Cerebellar nuclear complex (tissue), 1 donor: ENCODE measurements at regions not wholly inside any gene's neighbourhood (a gene's known extent, or its start where the extent isn't known, plus 50 kb on each side); places are given as distances from the start of the nearest gene placed in this dataset.

Source experiments
- DNase-seq, 2 experiments: peaks; one replicate each; lab custom pipeline; 2025; lab: John Stamatoyannopoulos, UW

GRCh38 chr3:170730071-170730812, 139.8 kb downstream of the RPL22L1 start:
- DNase-seq = no peak

DNA sequence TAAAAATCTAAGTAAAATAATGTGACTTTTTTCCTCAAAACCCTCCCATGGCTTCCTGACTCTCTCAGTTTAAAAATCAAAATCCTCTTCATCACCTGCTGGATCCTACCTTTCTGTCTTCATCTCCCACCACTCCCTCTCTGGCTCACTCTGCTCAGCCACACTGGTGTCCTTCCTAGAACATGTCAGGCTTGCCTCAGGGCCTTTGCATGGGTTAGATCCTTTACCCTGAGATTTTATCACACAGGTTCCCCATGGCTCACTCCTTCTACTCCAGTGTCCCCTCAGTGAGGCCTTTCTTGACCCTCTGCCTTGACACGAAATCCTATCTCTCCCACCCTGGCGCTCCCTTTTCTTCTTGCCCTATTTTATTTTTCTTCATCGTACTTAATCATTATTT, 141.8 kb downstream of the RPL22L1 start:
- no peak for DNase-seq

DNA sequence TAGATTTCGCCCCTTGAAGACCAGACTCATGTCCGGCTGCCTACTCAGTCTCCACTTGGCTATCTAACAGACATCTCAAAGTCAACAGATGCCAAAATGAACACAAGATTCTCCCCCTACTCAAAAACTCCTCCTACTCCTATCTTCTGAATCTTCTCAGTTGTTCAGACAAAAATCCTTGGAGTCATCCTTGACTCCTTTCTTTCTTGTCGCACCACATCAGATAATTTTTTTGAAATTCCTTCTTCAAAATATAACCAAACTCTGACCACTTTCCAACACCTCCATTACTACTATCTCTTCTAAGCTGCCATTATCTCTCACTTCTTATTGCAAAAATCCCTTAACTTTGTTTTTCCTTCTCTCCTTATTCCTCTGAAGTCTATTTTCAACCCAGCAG, 141.9 kb upstream of the SLC7A14 start:
- DNase-seq = no peak

DNA sequence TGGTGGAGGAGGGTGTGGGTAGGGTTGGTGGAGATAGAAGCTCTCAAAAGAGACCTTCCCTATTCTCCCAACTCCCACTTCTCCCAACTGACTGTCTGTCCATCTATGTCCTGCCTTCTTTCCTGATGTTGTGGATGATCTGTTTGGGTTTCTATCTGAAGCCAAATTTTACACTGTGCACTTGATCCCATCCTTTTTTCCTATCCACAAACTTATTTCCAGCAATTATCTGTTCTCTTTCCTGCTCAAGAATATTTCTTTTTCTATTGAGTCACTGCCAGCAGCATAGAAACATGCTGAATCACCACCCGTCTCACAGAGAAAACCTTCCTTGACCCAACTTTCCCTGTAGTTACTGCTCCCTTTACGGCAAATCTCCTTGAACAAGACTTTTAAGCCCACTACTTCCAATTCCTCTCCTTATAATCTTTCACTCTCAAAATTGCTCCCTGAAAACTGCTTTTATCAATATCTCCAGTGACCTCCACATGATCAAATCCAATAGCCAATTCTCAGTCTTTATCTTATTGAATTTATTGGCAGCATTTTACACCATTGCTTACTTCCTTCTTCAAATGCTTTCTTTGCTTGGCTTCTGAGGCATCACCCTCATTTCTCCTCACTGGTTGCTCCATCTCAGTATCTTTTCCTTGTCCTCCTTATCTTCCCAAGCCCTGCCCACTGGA, 141.2 kb upstream of the SLC7A14 start:
- DNase-seq = no peak

GRCh38 chr3:170725285-170725731, 139.4 kb upstream of the SLC7A14 start:
- DNase-seq = no peak

DNA sequence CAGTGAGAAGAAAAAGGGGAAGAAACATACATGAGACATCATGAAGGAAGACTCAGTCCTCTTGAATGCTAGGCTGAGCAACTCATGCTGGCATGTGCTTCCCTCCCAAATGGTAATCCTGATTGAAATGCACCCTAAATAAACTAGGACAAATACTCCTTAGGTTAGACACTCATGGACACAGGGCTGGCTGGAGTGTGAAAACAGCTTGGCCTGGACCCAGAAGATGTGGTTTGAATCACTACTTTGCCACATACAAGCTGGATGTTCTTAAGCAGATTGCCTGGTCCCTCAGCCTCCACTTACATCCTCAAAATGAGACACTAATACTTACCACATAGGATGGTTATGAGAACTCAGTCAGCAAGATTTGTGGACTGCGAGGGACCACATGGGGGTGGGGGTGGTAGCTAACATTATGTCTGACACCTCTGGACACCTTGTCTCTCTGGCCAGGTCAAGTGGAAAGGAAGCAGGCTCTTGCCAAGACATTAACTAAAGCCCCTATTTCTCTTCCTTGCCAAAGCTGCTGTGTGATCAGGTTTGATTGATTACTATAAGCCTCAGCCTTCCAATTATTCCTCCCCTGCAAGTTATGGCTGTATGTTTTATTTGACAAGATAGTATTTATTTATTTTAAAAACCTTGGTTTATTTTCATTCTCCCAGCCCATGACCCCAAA, 138.9 kb upstream of the SLC7A14 start:
- DNase-seq = no peak

DNA sequence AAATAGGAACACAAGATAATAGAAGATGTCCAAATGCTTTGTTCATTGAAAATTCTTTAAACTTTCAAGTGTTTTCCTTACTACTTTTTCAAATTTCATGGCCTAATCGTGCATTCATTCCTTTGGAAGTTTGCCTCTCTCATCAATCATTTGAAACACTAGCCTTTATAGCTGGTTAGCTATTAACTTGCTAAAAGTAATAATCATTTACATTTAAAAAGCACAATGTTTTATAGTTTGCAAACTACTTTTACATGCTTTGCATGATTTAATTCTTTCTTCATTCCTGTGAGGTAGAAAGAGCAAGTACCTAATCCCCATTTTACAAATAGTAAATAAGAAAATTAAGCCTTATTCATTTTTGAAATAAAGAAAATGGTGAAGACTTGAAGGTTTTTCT, 137.4 kb upstream of the SLC7A14 start:
- no peak for DNase-seq

- no peak for DNase-seq
Measured at GRCh38 chr3:170721563-170721962, 135.7 kb upstream of the SLC7A14 start.

DNA sequence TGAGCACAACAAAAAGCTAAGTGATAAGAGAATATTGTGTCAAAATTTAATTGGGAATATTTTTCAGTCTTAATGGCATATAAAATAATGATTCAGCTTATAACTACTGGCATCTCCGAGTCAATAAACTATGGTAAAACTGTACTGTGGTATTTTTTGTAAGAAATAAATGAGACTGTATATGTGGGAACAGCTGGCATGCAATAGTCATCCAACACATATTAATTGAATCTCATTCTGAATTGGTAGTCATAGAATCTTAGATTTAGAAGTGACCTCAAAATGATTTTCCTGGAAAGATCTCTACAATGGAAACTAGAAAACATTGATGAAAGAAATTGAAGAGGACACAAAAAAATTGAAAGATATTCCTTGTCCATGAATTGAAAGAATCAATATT, 133.4 kb upstream of the SLC7A14 start:
- no peak for DNase-seq

DNA sequence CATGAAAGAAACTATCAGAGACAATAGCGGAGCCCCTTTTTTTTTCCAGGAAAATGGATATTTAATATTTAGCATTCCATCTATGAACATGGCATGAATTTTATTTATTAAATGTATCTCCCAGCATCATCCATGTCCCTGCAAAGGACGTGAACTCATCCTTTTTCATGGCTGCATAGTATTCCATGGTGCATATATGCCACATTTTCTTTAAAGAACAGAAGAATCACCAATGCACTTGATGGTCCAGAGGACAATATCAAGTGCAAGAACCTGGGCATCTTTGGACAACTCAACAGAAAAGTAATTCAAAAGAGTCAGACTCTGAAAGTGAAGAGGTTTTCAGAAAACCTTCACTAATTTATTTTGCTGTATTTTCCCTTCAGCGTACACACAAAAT, 133.0 kb upstream of the SLC7A14 start:
- DNase-seq = no peak

- DNase-seq = no peak
Measured at GRCh38 chr3:170717410-170718402, 131.8 kb upstream of the SLC7A14 start.

- no peak for DNase-seq
Measured at GRCh38 chr3:170716172-170716805, 130.4 kb upstream of the SLC7A14 start.

GRCh38 chr3:170714562-170715535, 129.0 kb upstream of the SLC7A14 start:
- no peak for DNase-seq

DNA sequence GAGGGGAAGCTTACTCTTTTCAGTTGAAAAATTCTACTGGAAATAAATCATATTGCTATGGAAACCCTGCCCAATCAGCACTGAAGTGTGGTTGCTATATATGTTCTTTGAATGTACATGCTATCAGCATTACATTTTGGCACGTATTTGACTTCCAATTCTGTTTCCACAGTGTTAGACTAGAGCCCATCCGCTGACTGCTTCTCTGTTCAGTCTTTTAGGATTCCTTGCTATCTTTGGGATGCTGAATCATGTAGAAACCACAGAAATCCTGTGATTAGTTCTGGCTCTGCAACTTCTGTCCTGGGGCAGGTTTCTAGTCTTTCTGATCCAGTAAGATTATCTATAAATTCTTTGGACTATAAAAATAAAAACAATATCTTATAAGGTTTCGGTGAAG, 128.2 kb upstream of the SLC7A14 start:
- DNase-seq = no peak

DNA sequence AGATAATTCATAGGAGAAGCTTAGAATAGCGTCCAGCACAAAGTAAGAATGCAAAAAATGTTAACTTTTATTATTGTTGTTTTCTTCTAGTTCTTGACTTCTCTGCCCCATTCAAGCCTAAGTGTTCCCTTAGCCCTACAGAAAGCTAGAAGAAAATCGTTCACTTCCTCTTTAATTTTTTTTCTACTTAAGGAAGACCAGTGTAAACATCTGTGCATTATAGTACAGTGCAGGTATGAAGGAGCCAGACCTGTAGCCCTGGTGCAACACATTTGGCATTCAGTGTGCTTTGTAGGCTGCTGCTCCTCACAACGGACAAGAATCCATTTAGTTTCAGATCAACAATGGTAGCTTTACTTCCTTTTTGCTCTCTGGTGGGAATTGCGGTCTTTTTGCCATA, 127.8 kb upstream of the SLC7A14 start:
- DNase-seq = no peak

DNA sequence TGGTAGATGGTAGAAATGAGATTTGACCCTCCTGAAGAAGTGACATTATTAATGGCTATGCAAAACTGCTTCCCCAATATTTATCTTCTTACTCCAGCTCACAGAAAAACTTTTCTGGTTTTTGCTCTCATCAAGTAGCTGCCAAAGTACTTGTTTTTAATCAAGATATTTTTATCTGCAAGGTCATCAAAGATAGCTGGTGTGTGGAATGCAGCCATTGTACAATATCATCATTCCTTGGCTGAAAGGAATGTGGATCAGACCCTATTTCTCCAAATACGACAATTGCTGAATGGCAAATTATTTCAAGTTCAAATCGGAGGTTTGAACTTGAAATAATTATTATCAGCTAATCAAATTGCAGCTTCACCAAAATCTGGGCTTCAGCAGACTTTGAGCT, 126.9 kb upstream of the SLC7A14 start:
- DNase-seq = no peak

- DNase-seq = no peak
Measured at GRCh38 chr3:170712336-170712735, 126.5 kb upstream of the SLC7A14 start.

GRCh38 chr3:170711786-170712185, 125.9 kb upstream of the SLC7A14 start:
- no peak for DNase-seq

- no peak for DNase-seq
Measured at GRCh38 chr3:170709046-170709445, 123.2 kb upstream of the SLC7A14 start.

GRCh38 chr3:170707899-170708298, 122.0 kb upstream of the SLC7A14 start:
- DNase-seq = no peak
